ENCODE measurements at regions not wholly inside any gene's neighbourhood (a gene's known extent, or its start where the extent isn't known, plus 50 kb on each side); places are given as distances from the start of the nearest gene placed in this dataset.

DNA sequence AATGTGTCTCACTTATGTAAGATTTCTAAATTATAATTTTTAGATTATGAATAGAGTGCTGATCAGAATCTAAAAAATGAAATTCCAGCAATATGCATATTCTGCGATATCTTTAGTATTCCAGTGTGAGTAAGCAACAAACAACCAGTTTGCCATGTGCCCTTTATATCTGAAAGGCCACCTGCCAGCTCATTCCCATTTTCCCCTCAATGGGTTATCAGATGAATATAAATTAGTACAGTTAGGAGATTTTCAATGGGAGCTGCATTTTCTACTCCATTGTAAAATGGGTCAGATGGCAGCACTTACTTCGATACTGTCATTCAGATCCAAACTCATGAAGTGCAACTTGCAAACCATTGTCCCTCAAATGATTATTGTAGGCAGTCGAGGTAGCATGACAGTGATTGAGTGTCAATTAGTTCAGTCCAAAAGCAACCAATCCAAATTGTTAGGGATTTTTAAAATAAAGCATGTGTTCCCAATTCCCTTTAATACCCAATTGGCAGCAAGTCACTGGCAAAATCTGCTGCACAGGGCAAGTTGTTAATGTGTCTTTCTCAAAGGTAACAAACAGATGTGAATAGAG is 680.3 kb downstream of the LRRIQ3 start:
- no peak overlapping the region for H3K9ac ChIP-seq (replicated peaks; ENCODE audit: extremely low read depth, insufficient read depth, low read length)
- dilution Hi-C loops (cut with MboI; ENCODE audit: extremely low pct_ligation_motif_present, low sequenced_read_pairs), result no loop called here

DNA sequence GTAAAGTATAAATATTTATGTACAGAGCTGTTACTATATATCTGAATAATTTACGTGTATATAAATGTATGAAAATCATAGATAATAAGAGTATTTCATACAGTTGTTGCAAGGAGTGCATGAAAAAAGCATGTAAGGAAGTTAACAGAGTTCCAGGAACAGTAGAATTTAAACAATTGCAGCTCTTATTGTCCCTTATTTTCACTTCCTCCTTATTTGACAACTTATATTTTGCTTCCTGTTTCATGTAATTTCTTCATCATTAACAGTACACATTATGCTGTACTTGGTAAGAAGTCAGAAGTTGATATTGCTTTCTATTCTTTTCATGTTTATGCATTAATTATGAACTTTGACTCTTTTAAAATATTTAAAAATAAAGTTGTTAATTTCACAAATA is 681.5 kb downstream of the LRRIQ3 start:
- H3K27ac ChIP-seq (ENCODE audit: insufficient read depth, low read depth, low read length), result no peak overlapping the region
- H3K9ac ChIP-seq (replicated peaks; ENCODE audit: extremely low read depth, insufficient read depth, low read length), result no peak overlapping the region
- dilution Hi-C loops (cut with MboI; ENCODE audit: extremely low pct_ligation_motif_present, low sequenced_read_pairs), result no loop called here
- no peak for DNase-seq (ENCODE audit: low read depth, low spot score)
- H4K20me1 ChIP-seq (replicated peaks; ENCODE audit: control insufficient read depth, extremely low read depth, insufficient read depth, low read length), result no peaks in the 10 kb centered on the region
- no peak overlapping the region for H3K4me3 ChIP-seq (replicated peaks in 1 of 3; ENCODE audit: insufficient read depth in 1 of 3, low read depth in 1 of 3, low read length in 3 of 3)
- no peak overlapping the region for H3K4me2 ChIP-seq (ENCODE audit: insufficient read depth, low read length)
- no peak for FAIRE-seq
- BruUV-seq (replicated peaks), result no TSS peak
- ChIA-PET POLR2A (no interaction called here), CTCF (no interaction called here)
- no peak overlapping the region for H2AFZ ChIP-seq (ENCODE audit: low read depth, low read length)
- TF ChIP-seq MYC (IDR thresholded peaks at IDR 0.05; ENCODE audit: low read depth, low read length) (no peak), EZH2 (IDR thresholded peaks at IDR 0.05; ENCODE audit: borderline replicate concordance, low read depth, low read length, severe bottlenecking) (no peak), FOS (IDR thresholded peaks at IDR 0.05; ENCODE audit: borderline replicate concordance, insufficient read depth, low read length) (no peak), GATA2 (IDR thresholded peaks at IDR 0.05; ENCODE audit: insufficient read depth, insufficient read length, low read depth, low read length) (no peak), JUN (IDR thresholded peaks at IDR 0.05; ENCODE audit: borderline replicate concordance, insufficient read depth, insufficient read length, low read depth) (no peak), POLR2A (IDR thresholded peaks at IDR 0.05; ENCODE audit: low read depth, low read length) (no peak)
- TF ChIP-seq, protein P1, sequence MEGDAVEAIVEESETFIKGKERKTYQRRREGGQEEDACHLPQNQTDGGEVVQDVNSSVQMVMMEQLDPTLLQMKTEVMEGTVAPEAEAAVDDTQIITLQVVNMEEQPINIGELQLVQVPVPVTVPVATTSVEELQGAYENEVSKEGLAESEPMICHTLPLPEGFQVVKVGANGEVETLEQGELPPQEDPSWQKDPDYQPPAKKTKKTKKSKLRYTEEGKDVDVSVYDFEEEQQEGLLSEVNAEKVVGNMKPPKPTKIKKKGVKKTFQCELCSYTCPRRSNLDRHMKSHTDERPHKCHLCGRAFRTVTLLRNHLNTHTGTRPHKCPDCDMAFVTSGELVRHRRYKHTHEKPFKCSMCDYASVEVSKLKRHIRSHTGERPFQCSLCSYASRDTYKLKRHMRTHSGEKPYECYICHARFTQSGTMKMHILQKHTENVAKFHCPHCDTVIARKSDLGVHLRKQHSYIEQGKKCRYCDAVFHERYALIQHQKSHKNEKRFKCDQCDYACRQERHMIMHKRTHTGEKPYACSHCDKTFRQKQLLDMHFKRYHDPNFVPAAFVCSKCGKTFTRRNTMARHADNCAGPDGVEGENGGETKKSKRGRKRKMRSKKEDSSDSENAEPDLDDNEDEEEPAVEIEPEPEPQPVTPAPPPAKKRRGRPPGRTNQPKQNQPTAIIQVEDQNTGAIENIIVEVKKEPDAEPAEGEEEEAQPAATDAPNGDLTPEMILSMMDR (IDR thresholded peaks at IDR 0.05; ENCODE audit: extremely low read depth in 1 of 2, insufficient read depth in 1 of 2, low read depth in 1 of 2, low read length in 2 of 2), result no peak
- H3K9me3 ChIP-seq (replicated peaks; ENCODE audit: control insufficient read depth, insufficient read depth, low read length), result no peaks in the 10 kb centered on the region
- no peaks in the 10 kb centered on the region for H3K79me2 ChIP-seq (ENCODE audit: control insufficient read depth, insufficient read depth, low read length)
- no peaks in the 10 kb centered on the region for H3K9me1 ChIP-seq (replicated peaks; ENCODE audit: control insufficient read depth, extremely low read depth, insufficient read depth, low read length)
- H3K27me3 ChIP-seq (ENCODE audit: control insufficient read depth in 2 of 2, insufficient read depth in 2 of 2, low read length in 2 of 2), result no peaks in the 10 kb centered on the region
- H3K4me1 ChIP-seq (ENCODE audit: control insufficient read depth, extremely low read depth, insufficient read depth, low read length), result no peaks in the 10 kb centered on the region
- H3K36me3 ChIP-seq (ENCODE audit: control insufficient read depth in 2 of 2, extremely low read depth in 1 of 2, insufficient read depth in 2 of 2, low read length in 2 of 2), result no peaks in the 10 kb centered on the region
- intact Hi-C loops (cut with micrococcal nuclease), result no loop called here

More for the DNA sequence above, 680.3 kb downstream of the LRRIQ3 start:
- H3K9me3 ChIP-seq (replicated peaks; ENCODE audit: control insufficient read depth, insufficient read depth, low read length), result no peaks in the 10 kb centered on the region
- H3K27me3 ChIP-seq (ENCODE audit: control insufficient read depth in 2 of 2, insufficient read depth in 2 of 2, low read length in 2 of 2), result no peaks in the 10 kb centered on the region
- FAIRE-seq (no peak), DNase-seq (ENCODE audit: low read depth, low spot score) (no peak)
- no TSS peak for BruUV-seq (replicated peaks)
- TF ChIP-seq POLR2AphosphoS5 (IDR thresholded peaks at IDR 0.05; ENCODE audit: insufficient read depth, low read depth, low read length) (no peak), MYC (IDR thresholded peaks at IDR 0.05; ENCODE audit: low read depth, low read length) (no peak), POLR2A (IDR thresholded peaks at IDR 0.05; ENCODE audit: low read depth, low read length) (no peak), JUN (IDR thresholded peaks at IDR 0.05; ENCODE audit: borderline replicate concordance, insufficient read depth, insufficient read length, low read depth) (no peak), EZH2 (IDR thresholded peaks at IDR 0.05; ENCODE audit: borderline replicate concordance, low read depth, low read length, severe bottlenecking) (no peak), GATA2 (IDR thresholded peaks at IDR 0.05; ENCODE audit: insufficient read depth, insufficient read length, low read depth, low read length) (no peak), FOS (IDR thresholded peaks at IDR 0.05; ENCODE audit: borderline replicate concordance, insufficient read depth, low read length) (no peak)
- TF ChIP-seq, protein P1 (IDR thresholded peaks at IDR 0.05; ENCODE audit: extremely low read depth in 1 of 2, insufficient read depth in 1 of 2, low read depth in 1 of 2, low read length in 2 of 2), result no peak
- no peaks in the 10 kb centered on the region for H3K36me3 ChIP-seq (ENCODE audit: control insufficient read depth in 2 of 2, extremely low read depth in 1 of 2, insufficient read depth in 2 of 2, low read length in 2 of 2)
- H2AFZ ChIP-seq (ENCODE audit: low read depth, low read length), result no peak overlapping the region
- H3K9me1 ChIP-seq (replicated peaks; ENCODE audit: control insufficient read depth, extremely low read depth, insufficient read depth, low read length), result no peaks in the 10 kb centered on the region
- H3K27ac ChIP-seq (ENCODE audit: insufficient read depth, low read depth, low read length), result no peak overlapping the region
- no peak overlapping the region for H3K4me3 ChIP-seq (replicated peaks in 1 of 3; ENCODE audit: insufficient read depth in 1 of 3, low read depth in 1 of 3, low read length in 3 of 3)
- H3K4me1 ChIP-seq (ENCODE audit: control insufficient read depth, extremely low read depth, insufficient read depth, low read length), result no peaks in the 10 kb centered on the region
- no peaks in the 10 kb centered on the region for H4K20me1 ChIP-seq (replicated peaks; ENCODE audit: control insufficient read depth, extremely low read depth, insufficient read depth, low read length)
- intact Hi-C loops (cut with micrococcal nuclease), result no loop called here
- ChIA-PET POLR2A (no interaction called here), CTCF (no interaction called here)
- no peak overlapping the region for H3K4me2 ChIP-seq (ENCODE audit: insufficient read depth, low read length)
- H3K79me2 ChIP-seq (ENCODE audit: control insufficient read depth, insufficient read depth, low read length), result no peaks in the 10 kb centered on the region

Measured in endothelial cell of umbilical vein (primary cell).